GM12878 (cell line): ENCODE measurements at regions not wholly inside any gene's neighbourhood (a gene's known extent, or its start where the extent isn't known, plus 50 kb on each side); places are given as distances from the start of the nearest gene placed in this dataset.

Experiments
- ATAC-seq: fragments of 200-7000 bp; cut with Tn5 transposase; 3 replicates; pipeline ENCODE4 v1.9.1; 2020; ENCODE audit warnings: mild to moderate bottlenecking, moderate library complexity
- BruUV-seq: library from RNA; stranded (reverse); fragments of 400-500 nt; replicated peaks from 2 replicates; lab custom pipeline; 2021; lab: Mats Ljungman, UMichigan
- CTCF ChIA-PET: fragments of 300-600 bp; sonication (Branson Sonifier 250); formaldehyde crosslinking; extraction: SDS; loops from one replicate; lab custom pipeline; 2021; ENCODE audit warnings: inconsistent platforms; lab: Yijun Ruan, JAX
- POLR2A ChIA-PET: fragments of 350-600 bp; formaldehyde crosslinking; extraction: SDS; loops from one replicate; lab custom pipeline; 2021; ENCODE audit warnings: inconsistent platforms; lab: Charles Lee
- RAD21 ChIA-PET: fragments of 300-600 bp; sonication (Branson Sonifier 250); formaldehyde crosslinking; loops from one replicate; lab custom pipeline; 2023; ENCODE audit warnings: antibody characterized with exemption; ENCODE audit not compliant: unreplicated experiment; lab: Charles Lee
- SMC1A ChIA-PET: fragments of 300-600 bp; sonication (Branson Sonifier 250); formaldehyde crosslinking; loops from one replicate; lab custom pipeline; 2023; ENCODE audit not compliant: unreplicated experiment, uncharacterized antibody; lab: Charles Lee
- DNase-seq: peaks from one replicate; pipeline ENCODE4 v3.0.0-alpha.2; 2011; ENCODE audit warnings: low read depth, low spot score
- FAIRE-seq: peaks from 3 replicates; lab custom pipeline; 2011; peaks lifted over from hg19 to GRCh38; lab: Jason Lieb, UNC
- H2AFZ ChIP-seq: 2 replicates; pipeline ENCODE4 v1.6.0; 2011; ENCODE audit warnings: low read depth, low read length, control low read depth; ENCODE audit not compliant: control insufficient read depth
- H3K27ac ChIP-seq: 2 replicates; pipeline ENCODE4 v1.5.1; 2011; ENCODE audit warnings: control low read depth; ENCODE audit not compliant: control insufficient read depth, insufficient read depth
- H3K27me3 ChIP-seq, 2 experiments: replicated peaks in 1 of 2; 2 replicates each; pipeline versions ENCODE4 v1.6.0 to v1.6.1; 2011; ENCODE audit warnings: low read length in 1 of 2; ENCODE audit not compliant: control insufficient read depth in 2 of 2, insufficient read depth in 2 of 2
- H3K36me3 ChIP-seq, 2 experiments: 2 replicates each; pipeline ENCODE4 v1.5.1; 2011; ENCODE audit warnings: low read length in 1 of 2; ENCODE audit not compliant: control insufficient read depth in 2 of 2, insufficient read depth in 2 of 2
- H3K4me1 ChIP-seq: 2 replicates; pipeline ENCODE4 v1.6.1; 2011; ENCODE audit warnings: mild to moderate bottlenecking, low read length, moderate library complexity, mixed read lengths; ENCODE audit not compliant: control insufficient read depth, insufficient read depth
- H3K4me2 ChIP-seq: 2 replicates; pipeline ENCODE4 v1.6.0; 2011; ENCODE audit warnings: control low read depth; ENCODE audit not compliant: control insufficient read depth, insufficient read depth
- H3K4me3 ChIP-seq: fragments of 200-600 bp; sonication (generic); 2 replicates; pipeline ENCODE4 v1.5.1; 2016
- H3K79me2 ChIP-seq: 2 replicates; pipeline ENCODE4 v1.6.0; 2011; ENCODE audit warnings: low read length; ENCODE audit not compliant: control insufficient read depth, insufficient read depth
- H3K9ac ChIP-seq: 2 replicates; pipeline ENCODE4 v1.8.0; 2011; ENCODE audit warnings: low read length, control low read depth, mixed read lengths; ENCODE audit not compliant: control insufficient read depth, insufficient read depth
- H3K9me3 ChIP-seq: replicated peaks from 3 replicates; pipeline ENCODE4 v1.5.1; 2011; ENCODE audit warnings: mild to moderate bottlenecking, low read length; ENCODE audit not compliant: control insufficient read depth, insufficient read depth
- H4K20me1 ChIP-seq: 2 replicates; pipeline ENCODE4 v1.6.0; 2011; ENCODE audit not compliant: control insufficient read depth, insufficient read depth
- CHD4 ChIP-seq: fragments of 200-600 bp; sonication (generic); IDR thresholded peaks from 2 replicates; pipeline ENCODE4 v1.6.1; 2016; ENCODE audit warnings: mild to moderate bottlenecking
- CREB1 ChIP-seq: IDR thresholded peaks from 2 replicates; pipeline ENCODE4 v1.6.1; 2012; ENCODE audit warnings: low read depth, mild to moderate bottlenecking, inconsistent platforms
- DPF2 ChIP-seq: fragments of 450-650 bp; IDR thresholded peaks from 2 replicates; pipeline ENCODE4 v1.6.1; 2017; ENCODE audit warnings: mild to moderate bottlenecking
- ESRRA ChIP-seq: IDR thresholded peaks from 2 replicates; pipeline ENCODE4 v1.6.1; 2012; ENCODE audit warnings: mild to moderate bottlenecking, low read length, improper control_type of control experiment
- HCFC1 ChIP-seq: fragments of 150-350 bp; IDR thresholded peaks from 2 replicates; pipeline ENCODE4 v1.6.1; 2014; ENCODE audit warnings: low read length
- HSF1 ChIP-seq: fragments of 150-350 bp; IDR thresholded peaks from 2 replicates; pipeline ENCODE4 v1.6.1; 2014; ENCODE audit warnings: mild to moderate bottlenecking, low read depth, low read length
- KAT2A ChIP-seq: conservative IDR thresholded peaks from 2 replicates; pipeline ENCODE4 v1.6.1; 2011; ENCODE audit warnings: low read depth, low read length; ENCODE audit not compliant: control insufficient read depth
- MXI1 ChIP-seq: fragments of 150-350 bp; IDR thresholded peaks from 2 replicates; pipeline ENCODE4 v1.6.1; 2011; ENCODE audit warnings: low read depth, mild to moderate bottlenecking, inconsistent platforms, low read length, improper control_type of control experiment
- MYB ChIP-seq: fragments of 150-350 bp; IDR thresholded peaks from 2 replicates; pipeline ENCODE4 v1.6.1; 2014; ENCODE audit warnings: mild to moderate bottlenecking, low read depth, low read length, borderline replicate concordance
- NBN ChIP-seq: fragments of 450-650 bp; IDR thresholded peaks from 2 replicates; pipeline ENCODE4 v1.6.1; 2016
- NFIC ChIP-seq: IDR thresholded peaks from 2 replicates; pipeline ENCODE4 v1.6.1; 2012; ENCODE audit warnings: low read depth, mild to moderate bottlenecking, inconsistent platforms, low read length, moderate library complexity
- RBBP5 ChIP-seq: fragments of 200-600 bp; sonication (generic); conservative IDR thresholded peaks from 2 replicates; pipeline ENCODE4 v1.6.1; 2016
- STAT3 ChIP-seq: IDR thresholded peaks from 2 replicates; pipeline ENCODE4 v1.6.1; 2011; ENCODE audit warnings: low read depth, low read length, improper control_type of control experiment
- SUZ12 ChIP-seq: fragments of 200-600 bp; sonication (generic); IDR thresholded peaks from one replicate; pipeline ENCODE4 v1.6.1; 2018; ENCODE audit warnings: antibody characterized with exemption, mild to moderate bottlenecking; ENCODE audit not compliant: unreplicated experiment
- TCF7 ChIP-seq: IDR thresholded peaks from 2 replicates; pipeline ENCODE4 v1.6.1; 2014; ENCODE audit warnings: antibody characterized with exemption, borderline replicate concordance
- WGBS: methylation state at CpG from one replicate; pipeline ENCODE4 v1.1.6; 2016; ENCODE audit warnings: low lambda C conversion rate; ENCODE audit not compliant: insufficient replicate concordance, insufficient coverage; ENCODE audit errors: missing lambda C conversion rate; 5-methylcytosine and 5-hydroxymethylcytosine counted together
- in situ Hi-C: fragments of 300-500 bp; cut with MboI; formaldehyde crosslinking; loops from 9 replicates; pipeline ENCODE4 v1.14.3; 2018; ENCODE audit warnings: mixed read lengths
- intact Hi-C: fragments of 100-400 bp; cut with micrococcal nuclease; formaldehyde crosslinking; loops from one replicate; pipeline ENCODE4 v1.14.2; 2022; ENCODE audit not compliant: unreplicated experiment
- TF ChIP-seq, protein P1 (sequence below): IDR thresholded peaks from 2 replicates; pipeline ENCODE4 v1.6.1; 2012; ENCODE audit warnings: mild to moderate bottlenecking, low read depth, low read length
- TF ChIP-seq, protein P2 (sequence below), 3 experiments: IDR thresholded peaks in 2 of 3; conservative IDR thresholded peaks in 1 of 3; 2 replicates each; pipeline ENCODE4 v1.5.1; 2011; ENCODE audit warnings: low read depth in 3 of 3, low read length in 3 of 3, mild to moderate bottlenecking in 3 of 3, control low read depth in 2 of 3, moderate library complexity in 2 of 3, inconsistent platforms in 1 of 3, mixed read lengths in 1 of 3; ENCODE audit not compliant: control insufficient read depth in 2 of 3, insufficient read depth in 1 of 3; ENCODE audit errors: extremely low read depth in 1 of 3

- TF ChIP-seq, protein P1, sequence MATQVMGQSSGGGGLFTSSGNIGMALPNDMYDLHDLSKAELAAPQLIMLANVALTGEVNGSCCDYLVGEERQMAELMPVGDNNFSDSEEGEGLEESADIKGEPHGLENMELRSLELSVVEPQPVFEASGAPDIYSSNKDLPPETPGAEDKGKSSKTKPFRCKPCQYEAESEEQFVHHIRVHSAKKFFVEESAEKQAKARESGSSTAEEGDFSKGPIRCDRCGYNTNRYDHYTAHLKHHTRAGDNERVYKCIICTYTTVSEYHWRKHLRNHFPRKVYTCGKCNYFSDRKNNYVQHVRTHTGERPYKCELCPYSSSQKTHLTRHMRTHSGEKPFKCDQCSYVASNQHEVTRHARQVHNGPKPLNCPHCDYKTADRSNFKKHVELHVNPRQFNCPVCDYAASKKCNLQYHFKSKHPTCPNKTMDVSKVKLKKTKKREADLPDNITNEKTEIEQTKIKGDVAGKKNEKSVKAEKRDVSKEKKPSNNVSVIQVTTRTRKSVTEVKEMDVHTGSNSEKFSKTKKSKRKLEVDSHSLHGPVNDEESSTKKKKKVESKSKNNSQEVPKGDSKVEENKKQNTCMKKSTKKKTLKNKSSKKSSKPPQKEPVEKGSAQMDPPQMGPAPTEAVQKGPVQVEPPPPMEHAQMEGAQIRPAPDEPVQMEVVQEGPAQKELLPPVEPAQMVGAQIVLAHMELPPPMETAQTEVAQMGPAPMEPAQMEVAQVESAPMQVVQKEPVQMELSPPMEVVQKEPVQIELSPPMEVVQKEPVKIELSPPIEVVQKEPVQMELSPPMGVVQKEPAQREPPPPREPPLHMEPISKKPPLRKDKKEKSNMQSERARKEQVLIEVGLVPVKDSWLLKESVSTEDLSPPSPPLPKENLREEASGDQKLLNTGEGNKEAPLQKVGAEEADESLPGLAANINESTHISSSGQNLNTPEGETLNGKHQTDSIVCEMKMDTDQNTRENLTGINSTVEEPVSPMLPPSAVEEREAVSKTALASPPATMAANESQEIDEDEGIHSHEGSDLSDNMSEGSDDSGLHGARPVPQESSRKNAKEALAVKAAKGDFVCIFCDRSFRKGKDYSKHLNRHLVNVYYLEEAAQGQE: no peak
- no peak for TF ChIP-seq KAT2A
- TF ChIP-seq NBN: no peak
- no peak for TF ChIP-seq HSF1
- no peak for TF ChIP-seq NFIC
Observed at GRCh38 chr18:9032519-9032918, 70.0 kb upstream of the NDUFV2 start (continued).

GRCh38 chr18:9038277-9038871 lies 64.1 kb upstream of the NDUFV2 start:
- no peaks in the 10 kb centered on the region for H3K36me3 ChIP-seq
- FAIRE-seq (no peak), DNase-seq (no peak), ATAC-seq (no peak)
- H3K9me3 ChIP-seq: no peaks in the 10 kb centered on the region
- H3K27me3 ChIP-seq: no peaks in the 10 kb centered on the region
- 80% methylated on average over 7 of the region's 7 CpGs for WGBS
- ChIA-PET CTCF (interaction anchor here (0.7 to 1.4 kb wide), 2 partner anchors 9 to 56 kb away, joined by 3 read pairs; no protein-coding TSS in a partner anchor), RAD21 (no interaction called here), SMC1A (interaction anchor here (0.5 to 1.1 kb wide), 4 partner anchors 10 to 211 kb away, joined by 3 to 4 read pairs (median 3); no protein-coding TSS in a partner anchor), POLR2A (no interaction called here)
- no peaks in the 10 kb centered on the region for H3K79me2 ChIP-seq
- H3K4me2 ChIP-seq: no peak overlapping the region
- BruUV-seq: no TSS peak
- no peaks in the 10 kb centered on the region for H3K4me1 ChIP-seq
- intact Hi-C loops (no loop called here), in situ Hi-C loops (no loop called here)
- no peak overlapping the region for H3K9ac ChIP-seq
- H3K27ac ChIP-seq: no peak overlapping the region
- H4K20me1 ChIP-seq: no peaks in the 10 kb centered on the region
- no peak overlapping the region for H2AFZ ChIP-seq
- no peak overlapping the region for H3K4me3 ChIP-seq
- no peak for TF ChIP-seq CHD4
- TF ChIP-seq, protein P2, sequence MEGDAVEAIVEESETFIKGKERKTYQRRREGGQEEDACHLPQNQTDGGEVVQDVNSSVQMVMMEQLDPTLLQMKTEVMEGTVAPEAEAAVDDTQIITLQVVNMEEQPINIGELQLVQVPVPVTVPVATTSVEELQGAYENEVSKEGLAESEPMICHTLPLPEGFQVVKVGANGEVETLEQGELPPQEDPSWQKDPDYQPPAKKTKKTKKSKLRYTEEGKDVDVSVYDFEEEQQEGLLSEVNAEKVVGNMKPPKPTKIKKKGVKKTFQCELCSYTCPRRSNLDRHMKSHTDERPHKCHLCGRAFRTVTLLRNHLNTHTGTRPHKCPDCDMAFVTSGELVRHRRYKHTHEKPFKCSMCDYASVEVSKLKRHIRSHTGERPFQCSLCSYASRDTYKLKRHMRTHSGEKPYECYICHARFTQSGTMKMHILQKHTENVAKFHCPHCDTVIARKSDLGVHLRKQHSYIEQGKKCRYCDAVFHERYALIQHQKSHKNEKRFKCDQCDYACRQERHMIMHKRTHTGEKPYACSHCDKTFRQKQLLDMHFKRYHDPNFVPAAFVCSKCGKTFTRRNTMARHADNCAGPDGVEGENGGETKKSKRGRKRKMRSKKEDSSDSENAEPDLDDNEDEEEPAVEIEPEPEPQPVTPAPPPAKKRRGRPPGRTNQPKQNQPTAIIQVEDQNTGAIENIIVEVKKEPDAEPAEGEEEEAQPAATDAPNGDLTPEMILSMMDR (IDR thresholded peaks at IDR 0.05 in 2 of 3, conservative IDR thresholded peaks at IDR 0.05 in 1 of 3; ENCODE audit: control insufficient read depth in 2 of 3, extremely low read depth in 1 of 3, insufficient read depth in 1 of 3, low read depth in 3 of 3, low read length in 3 of 3): no peak
- no peak for TF ChIP-seq MYB
- TF ChIP-seq CREB1: no peak
- no peak for TF ChIP-seq SUZ12
- no peak for TF ChIP-seq KAT2A
- TF ChIP-seq RBBP5: no peak
- TF ChIP-seq MXI1: no peak
- no peak for TF ChIP-seq DPF2
- TF ChIP-seq HCFC1: no peak
- no peak for TF ChIP-seq STAT3
- TF ChIP-seq ESRRA: no peak
- no peak for TF ChIP-seq TCF7
